SU-DHL-6 (cell line): ENCODE measurements at regions not wholly inside any gene's neighbourhood (a gene's known extent, or its start where the extent isn't known, plus 50 kb on each side); places are given as distances from the start of the nearest gene placed in this dataset.

Experiments used
- CTCF ChIP-seq: fragments of 200-600 bp; sonication (generic); IDR thresholded peaks from one replicate; pipeline ENCODE4 v1.5.1; 2017; ENCODE audit warnings: antibody characterized with exemption, mild to moderate bottlenecking, low read length, moderate library complexity; ENCODE audit not compliant: insufficient read depth, poor library complexity, severe bottlenecking
- EZH2phosphoT487 ChIP-seq: fragments of 200-600 bp; sonication (generic), shearing (Covaris generic); conservative IDR thresholded peaks from 2 replicates; pipeline ENCODE4 v1.6.1; 2018; ENCODE audit warnings: mild to moderate bottlenecking, antibody characterized with exemption, low read length, moderate library complexity, mixed read lengths

GRCh38 chr14:43591776-43592175 lies 915.3 kb downstream of the FSCB start:
- TF ChIP-seq EZH2phosphoT487, result no peak
- no peak for TF ChIP-seq CTCF
